GM21367 (cell line): ENCODE measurements at regions not wholly inside any gene's neighbourhood (a gene's known extent, or its start where the extent isn't known, plus 50 kb on each side); places are given as distances from the start of the nearest gene placed in this dataset.
"Not testable (repeated sequence)": the region's sequence is repeated elsewhere in the genome, so short reads cannot be mapped to it uniquely, and the experiment has no call there.

Source experiments
- ATAC-seq: cut with Tn5 transposase; IDR thresholded peaks from one replicate; pipeline ENCODE4 v1.9.1; 2021; ENCODE audit not compliant: unreplicated experiment

DNA sequence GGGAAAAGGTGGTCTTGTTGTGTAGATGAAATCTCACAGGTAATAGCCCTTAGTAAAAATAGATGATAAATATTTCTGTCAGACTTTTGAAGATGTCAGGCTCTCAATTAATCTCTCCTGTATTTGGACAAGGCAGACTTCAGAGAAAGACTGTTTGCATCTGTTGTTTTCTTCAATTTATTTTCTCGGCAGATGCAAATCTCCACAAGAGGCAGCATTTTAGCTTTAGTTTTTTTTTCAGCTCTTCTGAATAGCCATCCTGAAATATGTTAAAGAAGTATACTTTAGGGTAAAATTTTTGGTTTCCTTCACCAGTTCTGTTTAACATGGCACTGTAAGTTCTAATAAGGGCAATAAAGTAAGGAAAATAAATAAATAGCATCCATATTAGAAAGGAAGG is 685.1 kb downstream of the SI start:
- no peak for ATAC-seq

DNA sequence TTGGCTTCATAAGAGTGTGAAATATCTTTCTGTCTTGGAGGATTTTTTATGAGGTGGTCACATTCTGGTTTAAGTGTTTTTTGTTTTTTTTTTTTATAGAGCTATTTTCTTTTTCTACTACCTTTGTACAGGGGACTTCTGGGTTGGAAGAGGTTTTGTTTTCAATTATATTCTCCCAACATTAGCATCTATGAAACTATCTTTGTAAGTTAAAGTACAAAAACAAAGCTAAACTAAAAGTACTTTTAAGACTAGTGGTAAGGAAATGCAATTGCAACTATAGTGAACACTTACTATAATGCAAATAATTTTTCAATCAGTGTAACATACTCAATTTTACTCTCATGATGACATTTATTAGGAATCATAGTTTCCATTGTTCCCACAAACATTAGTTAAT is 688.2 kb downstream of the SI start:
- no peak for ATAC-seq

DNA sequence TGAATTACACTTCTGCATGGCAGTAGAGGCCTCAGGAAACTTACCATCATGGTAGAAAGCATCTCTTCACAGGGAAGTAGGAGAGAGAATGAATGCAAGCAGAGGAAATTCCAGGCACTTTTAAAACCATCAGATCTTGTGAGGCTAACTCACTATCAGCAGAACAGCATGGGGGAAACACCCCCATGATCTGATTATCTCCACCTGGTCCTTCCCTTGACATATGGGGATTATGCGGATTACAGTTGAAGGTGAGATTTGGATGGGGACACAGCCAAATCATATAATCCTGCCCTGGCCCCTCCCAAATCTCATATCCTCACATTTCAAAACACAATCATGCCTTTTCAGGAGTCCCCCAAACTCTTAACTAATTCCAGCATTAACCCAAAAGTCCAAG is 691.1 kb downstream of the SI start:
- no peak for ATAC-seq

GRCh38 chr3:164380156-164380555 is 698.1 kb downstream of the SI start:
- ATAC-seq, result no peak

GRCh38 chr3:164377466-164377865 is 700.8 kb downstream of the SI start:
- ATAC-seq, result no peak

GRCh38 chr3:164375995-164376394 is 702.3 kb downstream of the SI start:
- no peak for ATAC-seq

DNA sequence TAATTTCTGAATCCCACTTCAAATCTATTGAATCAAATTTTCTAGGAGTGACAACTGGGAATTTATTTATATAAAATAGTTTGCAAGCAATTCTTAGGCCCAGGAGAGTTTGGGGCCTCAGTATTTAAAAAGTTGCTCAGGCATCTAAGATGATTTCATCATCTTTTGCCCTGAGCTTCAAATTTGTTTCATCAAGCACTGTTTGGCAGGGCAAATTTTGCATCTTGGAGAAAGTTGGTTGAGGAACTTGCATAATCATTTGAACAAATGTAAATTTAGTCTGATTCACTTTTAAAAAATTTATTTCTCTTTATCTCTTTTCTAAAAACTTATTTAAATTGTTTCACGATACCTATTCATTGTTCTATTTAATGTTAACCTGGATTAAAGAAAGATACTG is 702.8 kb downstream of the SI start:
- no peak for ATAC-seq

GRCh38 chr3:164371681-164372080 is 706.6 kb downstream of the SI start:
- ATAC-seq, result no peak

- no peak for ATAC-seq
These were observed 707.3 kb downstream of the SI start for GRCh38 chr3:164370970-164371369.

DNA sequence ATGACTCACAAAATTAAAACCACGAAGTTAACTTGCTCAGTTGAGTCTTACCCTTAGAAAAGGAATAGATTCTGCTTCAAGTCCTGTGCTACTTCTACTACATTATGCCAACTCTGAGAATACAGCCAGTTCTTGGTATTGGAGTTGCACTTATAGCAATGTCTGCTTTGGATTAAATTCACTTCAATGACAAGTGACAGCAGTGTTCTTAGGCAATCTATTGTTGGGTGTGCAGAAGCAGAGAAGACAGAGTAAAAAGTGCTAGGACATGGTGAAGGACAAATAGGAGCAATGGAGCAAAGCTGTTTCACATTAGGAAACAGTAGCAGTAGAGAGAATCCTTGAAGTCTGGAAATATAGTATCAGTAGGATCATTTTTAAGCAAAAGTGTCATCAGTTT is 713.1 kb downstream of the SI start:
- ATAC-seq, result no peak

DNA sequence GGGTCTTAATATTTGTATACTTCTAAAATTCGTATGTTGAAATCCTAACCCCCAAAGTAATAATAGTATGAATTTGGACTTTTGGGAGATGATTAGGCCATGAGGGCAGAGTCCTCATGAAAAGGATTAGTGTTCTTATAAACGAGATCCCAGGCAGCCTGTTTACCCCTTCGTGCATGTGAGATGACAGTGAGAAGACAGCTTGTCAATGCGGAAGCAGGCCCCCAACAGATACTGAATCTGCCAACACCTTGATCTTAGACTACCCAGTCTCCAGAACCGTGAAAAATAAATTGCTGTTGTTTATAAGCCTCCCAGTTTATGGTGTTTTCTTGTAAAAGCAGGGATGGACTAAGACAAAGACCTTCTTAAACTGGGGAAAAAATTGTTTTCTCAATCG is 714.2 kb downstream of the SI start:
- no peak for ATAC-seq

- no peak for ATAC-seq
These were observed 717.4 kb downstream of the SI start for GRCh38 chr3:164360738-164361406.

- ATAC-seq, result no peak
These were observed 718.2 kb downstream of the SI start for GRCh38 chr3:164360078-164360578.

GRCh38 chr3:164352991-164353390 is 725.3 kb downstream of the SI start:
- ATAC-seq, result no peak

GRCh38 chr3:164351131-164351530 is 727.2 kb downstream of the SI start:
- ATAC-seq, result no peak

DNA sequence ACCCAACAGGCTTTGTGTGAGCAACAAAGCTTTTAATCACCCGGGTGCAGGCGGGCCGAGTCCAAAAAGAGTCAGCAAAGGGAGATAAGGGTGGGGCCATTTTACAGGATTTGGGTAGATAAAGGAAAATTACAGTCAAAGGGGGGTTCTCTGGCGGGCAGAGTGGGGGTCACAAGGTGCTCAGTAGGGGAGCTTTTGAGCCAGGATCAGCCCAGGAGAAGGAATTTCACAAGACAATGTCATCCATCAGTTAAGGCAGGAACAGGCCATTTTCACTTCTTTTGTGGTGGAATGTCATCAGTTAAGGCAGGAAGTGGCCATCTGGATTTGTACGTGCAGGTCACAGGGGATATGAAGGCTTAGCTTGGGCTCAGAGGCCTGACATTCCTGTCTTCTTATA is 736.1 kb downstream of the SI start:
- ATAC-seq, result not testable (repeated sequence)

- no peak for ATAC-seq
These were observed 737.2 kb downstream of the SI start for GRCh38 chr3:164341086-164341485.

DNA sequence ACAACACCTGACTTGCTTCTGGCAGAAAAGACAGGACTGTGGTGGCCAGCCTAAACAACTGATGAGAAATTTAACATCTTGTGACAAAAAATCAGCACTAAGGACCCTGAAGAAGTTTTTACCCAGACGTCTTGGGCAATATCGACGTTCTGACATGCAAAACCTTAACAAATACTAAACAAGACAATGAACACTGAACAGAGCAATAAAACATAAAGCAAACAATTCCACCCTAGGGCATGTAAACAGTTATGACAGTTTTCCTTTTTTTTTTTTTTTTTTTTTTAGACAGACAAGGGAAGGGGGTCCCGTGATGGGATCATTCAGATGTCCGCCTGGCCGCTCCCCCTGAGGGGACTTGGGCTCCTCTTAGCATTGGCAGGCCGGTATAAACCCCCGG is 738.0 kb downstream of the SI start:
- ATAC-seq, result no peak

- no peak for ATAC-seq
These were observed 745.2 kb downstream of the SI start for GRCh38 chr3:164332831-164333802.

DNA sequence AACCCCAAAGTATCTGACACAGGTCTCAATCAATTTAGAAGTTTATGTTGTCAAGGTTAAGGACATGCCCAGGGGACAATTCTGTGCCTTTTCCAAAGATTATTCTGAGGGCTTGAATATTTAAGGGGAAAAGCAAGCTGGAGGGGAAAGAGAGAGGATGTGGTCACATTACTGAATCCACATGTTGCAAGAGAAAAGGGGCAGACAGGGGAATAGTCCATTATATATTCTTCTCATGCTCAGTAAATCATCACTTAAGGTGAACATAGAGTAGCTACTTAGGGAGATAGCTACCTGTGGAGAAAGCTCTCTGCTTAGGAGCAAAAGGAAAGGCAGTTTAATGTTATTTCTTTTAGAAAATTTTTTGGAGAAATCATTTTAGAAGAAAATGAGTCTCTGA is 751.6 kb downstream of the SI start:
- no peak for ATAC-seq

- ATAC-seq, result no peak
These were observed 757.3 kb downstream of the SI start for GRCh38 chr3:164320962-164321361.

DNA sequence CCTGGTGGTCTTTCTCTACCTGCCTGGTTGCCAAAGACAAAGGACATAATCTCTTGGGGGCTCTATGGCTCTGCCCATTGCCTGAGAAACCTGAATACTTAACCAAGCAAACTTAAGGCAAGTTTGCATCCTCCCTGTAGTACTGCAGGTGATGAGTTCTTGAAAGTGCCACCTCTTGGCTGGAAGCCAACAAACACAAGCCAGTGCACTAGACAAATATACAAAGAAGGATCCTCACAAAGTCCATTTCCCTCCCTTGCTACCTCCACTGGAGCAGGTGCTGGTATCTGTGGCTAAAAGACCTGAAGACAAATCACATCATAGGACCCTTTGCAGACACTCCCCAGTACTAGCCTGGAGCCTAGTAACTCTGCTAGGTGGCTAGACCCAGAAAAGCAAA is 772.3 kb downstream of the SI start:
- no peak for ATAC-seq
